ENCODE measurements at regions not wholly inside any gene's neighbourhood (a gene's known extent, or its start where the extent isn't known, plus 50 kb on each side); places are given as distances from the start of the nearest gene placed in this dataset.

- H3K9me3 Mint-ChIP-seq, result no peaks in the 10 kb centered on the region
- no peak overlapping the region for H3K4me3 Mint-ChIP-seq
- H3K27me3 Mint-ChIP-seq, result peaks cover 56% of the 10 kb centered on the region
- no peaks in the 10 kb centered on the region for H3K36me3 Mint-ChIP-seq
- TF ChIP-seq CTCF (conservative IDR thresholded peaks at IDR 0.05), result no peak
- peak; percentile 51 for DNase-seq (ENCODE audit: extremely low spot score, unreplicated experiment)
- H3K4me1 Mint-ChIP-seq (ENCODE audit: unreplicated experiment), result peaks cover 4% of the 10 kb centered on the region
- no peak overlapping the region for H3K27ac Mint-ChIP-seq
These were observed 261.0 kb downstream of the NSG2 start for GRCh38 chr5:174306345-174307030.

GRCh38 chr5:174307031-174307408 is 261.5 kb downstream of the NSG2 start:
- peak; percentile 11 for DNase-seq (ENCODE audit: extremely low spot score, unreplicated experiment)
- peaks cover 4% of the 10 kb centered on the region for H3K4me1 Mint-ChIP-seq (ENCODE audit: unreplicated experiment)
- no peaks in the 10 kb centered on the region for H3K36me3 Mint-ChIP-seq
- TF ChIP-seq CTCF (conservative IDR thresholded peaks at IDR 0.05), result no peak
- no peak overlapping the region for H3K4me3 Mint-ChIP-seq
- H3K9me3 Mint-ChIP-seq, result no peaks in the 10 kb centered on the region
- H3K27me3 Mint-ChIP-seq, result peaks cover 56% of the 10 kb centered on the region
- H3K27ac Mint-ChIP-seq, result no peak overlapping the region

- DNase-seq (ENCODE audit: extremely low spot score, unreplicated experiment), result peak; percentile 54
- no peak overlapping the region for H3K27ac Mint-ChIP-seq
- H3K27me3 Mint-ChIP-seq, result peaks cover 53% of the 10 kb centered on the region
- TF ChIP-seq CTCF (conservative IDR thresholded peaks at IDR 0.05), result no peak
- H3K36me3 Mint-ChIP-seq, result no peaks in the 10 kb centered on the region
- no peak overlapping the region for H3K4me3 Mint-ChIP-seq
- peaks cover 4% of the 10 kb centered on the region for H3K4me1 Mint-ChIP-seq (ENCODE audit: unreplicated experiment)
- no peaks in the 10 kb centered on the region for H3K9me3 Mint-ChIP-seq
These were observed 262.3 kb downstream of the NSG2 start for GRCh38 chr5:174307656-174308271.

- Mint-ChIP-seq H3K27me3 (peaks cover 53% of the 10 kb centered on the region), H3K36me3 (no peaks in the 10 kb centered on the region)
- no peak for TF ChIP-seq CTCF (conservative IDR thresholded peaks at IDR 0.05)
These were observed 263.8 kb downstream of the NSG2 start for GRCh38 chr5:174309131-174309795.

GRCh38 chr5:174310243-174310642 is 264.7 kb downstream of the NSG2 start:
- peaks cover 60% of the 10 kb centered on the region for H3K27me3 Mint-ChIP-seq

More at GRCh38 chr5:174309131-174309795, 263.8 kb downstream of the NSG2 start:
- Mint-ChIP-seq H3K4me3 (no peak overlapping the region), H3K4me1 (ENCODE audit: unreplicated experiment) (peaks cover 4% of the 10 kb centered on the region), H3K27ac (no peak overlapping the region), H3K9me3 (no peaks in the 10 kb centered on the region)
- peak; percentile 66 for DNase-seq (ENCODE audit: extremely low spot score, unreplicated experiment)

More at GRCh38 chr5:174310243-174310642, 264.7 kb downstream of the NSG2 start:
- DNase-seq (ENCODE audit: extremely low spot score, unreplicated experiment), result no peak
- Mint-ChIP-seq H3K9me3 (no peaks in the 10 kb centered on the region), H3K4me1 (ENCODE audit: unreplicated experiment) (peaks cover 4% of the 10 kb centered on the region), H3K27ac (no peak overlapping the region), H3K4me3 (no peak overlapping the region), H3K36me3 (no peaks in the 10 kb centered on the region)
- no peak for TF ChIP-seq CTCF (conservative IDR thresholded peaks at IDR 0.05)
